Stimulated activated CD8-positive, alpha-beta memory T cell treated with anti-CD3 and anti-CD28 coated beads, Interleukin-4, amount 100 ng/mL, for 48 hours (primary cell): ENCODE measurements at regions not wholly inside any gene's neighbourhood (a gene's known extent, or its start where the extent isn't known, plus 50 kb on each side); places are given as distances from the start of the nearest gene placed in this dataset.
"Not testable (repeated sequence)": the region's sequence is repeated elsewhere in the genome, so short reads cannot be mapped to it uniquely, and the experiment has no call there.

Source experiments
- DNase-seq: peaks from one replicate; pipeline ENCODE4 v3.0.0-alpha.2; 2020

DNA sequence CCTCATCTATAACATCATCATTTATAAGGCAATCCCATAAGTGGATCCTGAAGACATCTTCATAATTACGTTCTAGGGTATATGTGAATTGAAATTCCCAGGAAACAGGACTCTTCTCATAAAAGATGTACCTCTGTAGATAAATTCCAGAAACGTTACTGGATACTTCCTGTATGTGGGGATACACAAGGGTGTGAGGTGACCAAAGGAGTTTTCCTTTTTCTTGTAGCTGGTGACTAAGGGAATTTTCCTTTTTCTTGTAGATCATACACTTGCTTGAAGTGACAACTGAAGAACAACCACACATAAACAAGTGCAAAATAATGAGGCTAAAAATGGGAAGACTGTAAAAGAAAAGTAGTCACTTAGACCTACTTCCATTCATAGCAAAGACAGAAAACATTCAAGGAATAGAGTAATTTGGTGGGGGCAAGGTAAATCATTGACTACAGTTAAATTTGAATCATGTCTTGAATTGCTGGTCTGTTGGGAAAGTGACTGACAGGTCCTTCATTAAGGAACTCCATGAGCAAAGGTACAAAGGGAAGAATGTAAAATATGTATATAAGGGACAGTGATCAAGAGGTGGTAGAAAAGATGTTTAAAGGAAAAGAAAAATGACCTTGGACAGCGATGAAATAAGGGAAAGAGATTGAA, 53.2 kb upstream of the UBE2E3 start:
- no peak for DNase-seq

DNA sequence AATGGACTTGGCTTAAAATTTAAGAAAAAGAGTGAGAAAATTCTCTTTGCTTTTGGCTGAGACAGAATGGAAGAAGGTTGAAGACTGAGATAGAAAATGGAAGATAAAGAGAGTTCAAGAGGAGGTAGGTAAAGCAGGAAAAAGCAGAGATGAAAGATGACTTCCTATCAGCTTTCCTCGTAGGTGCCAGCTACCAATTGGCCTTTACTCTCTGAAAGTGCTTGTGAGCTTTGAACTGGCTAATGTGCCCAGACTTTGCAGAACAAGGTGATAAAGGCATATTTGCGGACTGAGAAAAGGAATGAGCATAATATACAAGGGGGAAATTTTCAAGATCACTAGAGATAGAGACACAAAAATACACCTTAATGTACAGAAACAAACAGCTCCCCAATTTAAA, 54.7 kb upstream of the UBE2E3 start:
- no peak for DNase-seq

DNA sequence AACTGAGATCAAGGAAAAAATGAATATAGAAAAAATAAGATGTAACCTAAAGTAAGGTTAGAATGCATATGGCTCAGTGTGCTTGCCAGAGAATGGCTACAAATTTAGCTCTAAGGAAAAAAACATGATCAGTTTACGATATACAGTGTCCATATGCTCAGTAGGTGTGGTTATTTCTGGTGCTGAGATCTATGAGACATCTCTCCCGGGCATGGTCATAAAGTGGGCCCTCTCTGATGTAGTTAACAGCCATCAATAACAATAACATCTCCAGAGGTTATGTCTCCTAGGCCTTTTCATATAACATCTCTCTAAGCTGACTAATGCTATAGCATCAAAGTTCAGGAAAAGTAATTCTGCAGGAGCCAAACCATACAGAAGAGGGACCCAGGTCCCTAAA, 56.3 kb upstream of the UBE2E3 start:
- no peak for DNase-seq

DNA sequence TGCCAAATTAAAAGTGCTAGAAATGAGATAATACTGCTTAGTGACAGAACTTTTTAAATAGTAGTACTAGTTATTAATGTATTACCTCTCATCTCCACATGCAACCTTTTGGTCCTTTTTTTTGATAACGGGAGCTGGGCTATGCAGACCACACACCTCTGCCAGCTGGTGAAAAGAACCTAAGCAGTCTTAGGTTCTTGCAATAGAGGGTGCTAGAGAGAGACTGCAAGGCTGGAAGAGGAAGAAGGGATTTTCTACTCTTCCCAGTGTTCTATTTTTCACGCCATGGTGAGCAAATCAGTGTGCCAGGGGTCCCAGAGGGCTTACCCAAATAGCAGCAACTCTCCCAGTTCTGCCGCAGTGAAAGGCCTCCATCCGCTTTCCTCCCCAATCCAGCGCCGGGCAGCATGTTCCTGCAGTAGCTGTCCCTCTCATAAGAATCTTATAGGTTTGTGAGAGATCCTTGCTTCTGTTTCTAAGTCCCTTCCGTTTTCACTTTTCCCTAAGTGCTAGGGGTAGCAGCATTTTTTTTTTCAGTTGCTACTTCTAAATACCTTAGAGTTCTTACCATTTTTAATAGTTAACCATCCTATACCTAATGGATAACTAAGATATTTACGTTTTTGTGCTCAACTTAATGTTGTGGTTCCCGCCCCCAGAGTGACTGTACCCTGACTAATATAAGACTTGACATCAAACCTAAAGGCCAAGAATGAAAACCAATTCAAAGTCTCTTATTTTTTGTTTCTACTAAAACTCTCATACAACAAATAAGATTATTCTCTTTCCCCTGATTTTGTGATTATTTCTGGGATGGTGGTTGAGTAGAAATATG, 69.4 kb upstream of the UBE2E3 start:
- no peak for DNase-seq

DNA sequence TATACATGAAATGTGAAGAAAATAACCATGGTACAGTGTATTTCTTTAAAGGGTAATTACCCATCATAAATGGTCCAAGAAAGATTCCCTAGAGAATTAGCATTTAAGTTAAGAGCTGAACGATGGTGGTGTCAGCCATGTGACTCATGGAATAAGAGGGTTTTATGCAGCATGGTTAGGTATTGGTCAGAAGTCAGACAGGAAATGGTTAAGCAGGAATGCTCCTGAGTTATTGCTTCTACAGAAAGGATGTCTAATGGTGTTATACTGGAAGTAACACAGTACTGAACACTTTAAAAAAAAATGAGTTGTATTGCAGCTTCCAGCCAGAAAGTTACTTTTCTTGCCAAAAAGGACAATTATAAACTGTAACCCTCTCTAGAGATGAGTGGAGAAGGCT, 72.7 kb upstream of the UBE2E3 start:
- no peak for DNase-seq

DNA sequence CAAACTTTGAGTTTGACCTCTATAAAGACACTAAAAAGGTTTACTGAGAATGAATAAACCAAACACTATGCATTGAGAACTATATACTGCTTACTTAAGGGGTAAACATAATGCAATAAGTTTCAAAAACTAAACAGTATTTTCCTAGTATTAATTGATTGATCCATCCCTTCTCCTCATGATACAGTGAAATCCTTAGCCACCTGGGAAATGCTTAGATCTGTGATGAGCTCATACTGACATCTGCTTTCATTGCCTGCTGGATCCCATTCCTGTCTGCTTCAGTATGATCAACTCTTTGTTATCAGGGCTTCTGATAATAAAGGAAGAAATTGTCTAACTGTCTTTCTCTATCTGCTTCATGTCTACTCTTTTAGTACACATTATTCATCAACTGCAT, 74.9 kb upstream of the UBE2E3 start:
- DNase-seq, result no peak

DNA sequence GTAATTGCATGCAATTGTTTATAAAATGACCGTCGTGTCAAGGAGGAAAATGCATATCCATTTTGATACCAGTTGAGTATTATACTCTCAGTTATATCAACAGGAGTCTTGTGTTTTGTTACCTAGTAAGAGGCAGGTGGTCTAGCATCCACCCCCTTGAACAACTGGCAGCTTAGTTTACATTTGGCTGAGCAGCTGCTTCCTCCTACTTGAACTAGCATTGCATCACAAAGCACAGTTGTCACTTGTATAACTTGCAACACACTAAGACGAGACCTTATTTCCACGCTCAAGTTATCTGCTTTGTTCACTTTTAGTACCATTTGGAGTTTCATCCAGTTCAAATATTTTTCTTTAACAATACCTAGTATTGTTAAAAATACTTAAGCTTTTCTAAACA, 75.4 kb upstream of the UBE2E3 start:
- no peak for DNase-seq

DNA sequence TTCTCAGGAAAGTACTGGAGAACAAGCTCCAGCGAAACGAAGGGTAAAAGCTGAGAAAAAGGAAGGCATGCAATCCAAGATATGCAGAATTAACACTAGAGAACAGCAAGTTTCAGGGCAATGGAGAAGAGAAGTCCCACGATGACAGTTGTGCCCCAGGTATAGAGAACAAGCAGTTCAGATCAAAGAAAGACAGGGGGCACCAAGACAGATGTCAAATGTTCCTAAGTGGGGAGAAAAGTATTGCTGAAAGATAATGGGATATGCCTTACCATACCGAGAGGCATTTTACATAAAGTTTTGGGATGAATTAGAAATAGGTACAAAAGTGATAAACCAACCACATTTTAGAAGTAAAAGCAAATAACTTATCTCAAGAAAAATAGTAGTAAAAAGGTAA, 79.1 kb upstream of the UBE2E3 start:
- no peak for DNase-seq

DNA sequence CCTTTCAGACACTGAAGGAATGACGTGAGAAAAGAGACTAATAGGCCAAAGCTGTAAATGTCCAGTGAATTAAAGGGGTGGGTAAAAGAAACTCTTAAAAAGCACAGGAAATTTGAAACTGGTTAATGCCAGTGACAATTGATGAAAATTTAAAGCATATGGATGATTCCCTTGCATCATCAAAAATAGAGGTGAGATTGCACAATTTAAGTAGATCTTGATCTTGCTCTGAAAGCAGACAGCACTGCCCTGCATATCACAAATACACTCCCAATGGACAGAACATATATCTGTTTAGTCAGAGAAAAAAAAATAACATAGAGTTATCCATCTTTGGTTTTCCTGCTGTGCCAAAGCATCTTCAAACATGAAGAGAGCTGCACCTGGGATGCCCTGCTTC, 86.7 kb upstream of the UBE2E3 start:
- no peak for DNase-seq

DNA sequence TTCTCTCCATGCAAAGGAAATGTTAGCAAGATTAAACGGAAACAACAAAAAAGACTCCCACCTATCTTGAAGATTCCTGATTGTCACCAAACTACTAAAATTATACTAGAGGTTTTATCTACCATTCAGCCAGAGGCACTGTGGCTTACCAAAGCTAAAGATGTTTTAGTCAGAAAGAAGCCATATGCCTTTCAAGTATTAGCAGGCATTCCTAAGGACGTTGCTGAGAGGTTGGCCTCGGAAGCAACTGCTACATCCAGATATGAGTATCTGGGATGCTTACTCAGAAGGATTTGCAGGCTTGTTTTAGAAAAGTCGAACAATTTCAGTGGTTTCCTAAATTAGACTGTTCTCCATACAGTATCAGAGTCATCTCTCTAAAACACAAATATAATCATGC, 88.3 kb upstream of the UBE2E3 start:
- no peak for DNase-seq

DNA sequence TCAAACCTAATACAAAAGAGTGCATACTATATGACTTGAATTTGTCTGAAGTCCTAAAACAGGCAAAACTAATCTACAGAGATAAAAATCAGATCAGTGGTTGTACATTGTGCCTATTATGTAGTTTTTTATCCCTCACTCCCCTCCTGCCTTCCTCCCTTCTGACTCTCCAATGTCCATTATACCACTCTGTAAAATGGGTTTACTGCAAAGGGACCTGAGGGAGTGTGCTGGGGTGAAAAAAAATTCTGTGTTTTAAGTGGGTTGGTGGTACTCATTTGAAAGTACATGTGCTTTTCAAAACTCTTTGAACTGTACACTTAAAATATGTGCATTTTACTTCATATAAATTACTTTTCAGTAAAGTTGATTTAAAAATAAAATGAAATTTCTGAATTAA, 89.0 kb upstream of the UBE2E3 start:
- DNase-seq, result no peak

DNA sequence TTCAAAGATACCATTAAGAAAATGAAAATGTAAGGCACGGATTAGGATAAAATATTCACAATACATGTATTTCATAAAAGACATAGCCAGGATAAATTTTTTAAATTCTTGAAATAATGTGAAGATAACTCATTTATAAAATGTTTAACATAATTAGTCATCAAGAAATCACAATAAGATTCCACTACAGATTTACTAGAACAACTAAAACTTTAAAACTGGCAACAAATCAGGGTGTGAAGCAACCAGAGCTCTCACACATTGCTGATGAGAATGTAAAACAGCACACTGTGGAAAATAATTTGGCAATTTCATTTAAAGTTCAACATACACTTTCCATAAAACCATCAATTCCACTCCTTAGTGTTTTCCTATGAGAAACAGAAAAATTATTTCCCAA, 89.6 kb upstream of the UBE2E3 start:
- DNase-seq, result no peak

DNA sequence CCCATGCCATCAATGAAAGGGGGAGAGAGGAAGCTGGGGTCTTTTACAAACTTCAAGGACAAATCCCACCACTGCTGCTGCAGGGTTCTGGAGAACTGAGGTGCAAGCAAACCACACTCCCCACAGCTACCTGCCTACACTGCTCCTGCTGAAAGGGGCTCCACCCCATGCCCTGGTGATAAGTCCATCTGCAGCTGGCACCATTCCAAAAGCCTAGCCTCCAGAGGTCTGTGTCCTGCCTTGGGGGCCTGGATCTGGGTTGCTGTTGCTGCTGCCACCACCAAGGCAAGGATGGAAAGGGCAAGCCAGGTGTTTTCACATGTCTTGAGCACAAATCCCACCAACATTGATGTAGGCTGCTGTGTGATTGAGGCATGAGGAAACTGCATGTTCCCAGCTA, 97.4 kb upstream of the UBE2E3 start:
- DNase-seq, result no peak

DNA sequence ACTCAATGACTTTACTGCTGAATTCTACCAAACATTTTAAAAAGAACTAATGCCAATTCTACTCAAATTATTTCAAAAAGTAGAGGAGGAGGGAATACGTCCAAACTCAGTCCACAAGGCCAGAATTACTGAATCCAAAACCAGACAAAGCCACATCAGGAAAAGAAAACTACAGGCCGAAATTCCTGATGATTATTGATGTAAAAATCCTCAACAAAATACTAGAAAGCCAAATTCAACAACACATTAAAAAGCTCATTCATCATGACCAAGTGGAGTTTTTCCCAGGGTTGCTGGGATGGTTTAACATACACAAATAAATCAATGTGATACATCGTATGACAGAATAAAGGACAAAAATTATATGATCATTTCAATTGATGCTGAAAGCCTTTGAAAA, 103.9 kb upstream of the UBE2E3 start:
- DNase-seq, result no peak

DNA sequence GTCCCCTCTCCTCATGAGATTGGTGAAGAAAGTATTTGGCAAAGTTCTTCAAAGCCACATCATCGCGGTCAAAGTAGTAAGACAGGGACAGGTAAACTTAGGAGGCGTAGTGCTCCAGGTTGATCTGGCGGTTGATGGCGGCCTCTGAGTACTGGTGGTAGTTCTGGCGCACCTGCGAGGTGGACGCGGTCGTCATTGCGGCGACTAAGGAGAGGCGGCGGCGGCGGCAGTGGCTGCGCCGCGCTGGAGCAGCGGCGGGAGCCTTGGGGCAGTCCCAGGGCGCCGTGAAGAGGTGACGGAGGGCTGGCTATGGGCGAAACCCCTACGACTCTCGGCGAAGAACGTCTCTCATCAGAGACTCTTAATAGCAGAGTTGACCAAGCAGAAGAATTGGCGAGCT, 107.2 kb upstream of the UBE2E3 start:
- no peak for DNase-seq

DNA sequence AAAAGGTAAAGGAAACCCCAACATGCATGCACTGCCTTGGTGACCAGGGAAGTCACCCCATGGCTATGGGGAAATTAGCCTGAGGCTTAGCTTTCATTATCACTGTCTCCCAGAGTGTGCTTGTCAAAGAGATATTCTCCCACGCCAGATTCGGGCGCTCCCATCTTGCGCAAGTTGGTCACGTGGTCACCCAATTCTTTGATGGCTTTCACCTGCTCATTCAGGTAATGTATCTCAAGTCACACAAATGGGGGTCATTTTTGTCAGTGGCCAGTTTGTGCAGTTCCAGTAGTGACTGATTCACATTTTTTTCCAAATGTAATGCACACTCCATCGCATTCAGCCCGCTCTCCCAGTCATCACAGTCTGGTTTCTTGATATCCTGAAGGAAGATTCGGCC, 107.6 kb upstream of the UBE2E3 start:
- not testable (repeated sequence) for DNase-seq

DNA sequence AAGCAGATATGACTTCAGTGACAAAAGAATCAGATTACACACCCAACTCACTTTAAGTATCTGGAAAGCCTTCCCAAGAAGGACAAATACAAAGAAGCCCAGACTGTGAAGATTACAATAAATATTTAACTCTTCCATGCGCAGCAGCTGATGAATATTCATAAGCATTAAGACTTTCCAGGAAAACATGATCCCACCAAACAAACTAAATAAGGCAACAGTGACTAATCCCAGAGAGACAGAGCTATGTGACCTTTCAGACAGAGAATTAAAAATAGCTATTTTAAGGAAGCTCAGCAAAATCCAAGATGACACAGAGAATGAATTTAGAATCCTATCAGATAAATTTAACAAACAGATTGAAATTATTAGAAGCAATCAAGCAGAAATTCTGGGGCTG, 108.2 kb upstream of the UBE2E3 start:
- no peak for DNase-seq

DNA sequence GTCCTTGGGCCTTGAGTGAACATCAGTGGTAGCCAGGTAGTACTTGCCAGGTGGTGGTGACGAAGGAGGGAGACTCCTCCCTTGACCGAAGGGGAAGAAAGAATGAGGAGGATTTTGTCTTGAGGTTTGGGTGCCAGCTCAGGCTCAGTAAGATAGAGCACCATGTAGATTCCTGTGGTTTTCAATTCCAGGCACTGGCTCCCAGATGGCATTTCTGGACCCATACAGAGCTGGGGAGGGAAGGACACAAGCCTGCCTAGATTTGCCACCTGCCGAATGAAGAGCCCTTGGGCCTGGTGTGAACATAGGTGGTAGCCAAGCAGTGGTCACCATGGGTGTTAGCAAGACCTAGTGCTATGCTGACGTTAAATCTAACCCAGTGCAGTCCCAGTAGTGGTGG, 108.8 kb upstream of the UBE2E3 start:
- DNase-seq, result no peak

DNA sequence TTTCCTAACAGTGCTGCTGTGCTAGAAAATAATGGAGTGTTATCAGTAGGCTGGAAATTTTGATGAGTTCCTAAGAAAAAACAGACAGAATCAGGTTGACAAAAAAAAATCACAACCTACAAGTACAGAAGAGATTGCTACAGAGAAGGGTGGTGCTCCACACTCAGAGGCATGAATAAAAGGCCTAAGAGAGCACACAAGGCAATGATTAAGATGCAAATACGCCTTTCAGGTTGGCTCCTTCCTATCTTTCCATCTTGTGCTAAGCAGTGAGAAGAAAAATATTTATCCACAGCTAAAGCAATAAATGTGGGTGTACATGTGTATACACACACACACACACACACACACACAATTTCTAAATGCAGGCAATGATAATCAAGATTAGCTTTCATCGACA, 130.6 kb upstream of the UBE2E3 start:
- DNase-seq, result no peak

DNA sequence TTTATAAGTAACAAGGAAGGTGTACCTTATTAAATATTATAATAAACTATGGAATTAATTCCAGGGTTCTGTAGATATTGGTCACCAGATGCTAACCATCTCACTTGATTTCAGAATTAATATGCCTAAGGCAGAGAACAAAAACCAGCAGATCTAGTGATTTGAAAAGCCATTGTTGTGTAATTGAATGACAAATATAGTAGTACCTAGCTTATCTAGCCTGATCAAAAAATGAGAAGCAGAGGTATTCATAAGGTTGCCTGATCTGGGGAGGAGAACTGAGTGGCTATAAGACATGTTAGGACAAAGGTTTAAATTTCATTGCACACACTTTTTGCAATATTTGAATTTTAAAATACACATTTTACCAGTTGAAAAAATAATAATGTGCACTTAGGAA, 132.0 kb upstream of the UBE2E3 start:
- DNase-seq, result no peak

DNA sequence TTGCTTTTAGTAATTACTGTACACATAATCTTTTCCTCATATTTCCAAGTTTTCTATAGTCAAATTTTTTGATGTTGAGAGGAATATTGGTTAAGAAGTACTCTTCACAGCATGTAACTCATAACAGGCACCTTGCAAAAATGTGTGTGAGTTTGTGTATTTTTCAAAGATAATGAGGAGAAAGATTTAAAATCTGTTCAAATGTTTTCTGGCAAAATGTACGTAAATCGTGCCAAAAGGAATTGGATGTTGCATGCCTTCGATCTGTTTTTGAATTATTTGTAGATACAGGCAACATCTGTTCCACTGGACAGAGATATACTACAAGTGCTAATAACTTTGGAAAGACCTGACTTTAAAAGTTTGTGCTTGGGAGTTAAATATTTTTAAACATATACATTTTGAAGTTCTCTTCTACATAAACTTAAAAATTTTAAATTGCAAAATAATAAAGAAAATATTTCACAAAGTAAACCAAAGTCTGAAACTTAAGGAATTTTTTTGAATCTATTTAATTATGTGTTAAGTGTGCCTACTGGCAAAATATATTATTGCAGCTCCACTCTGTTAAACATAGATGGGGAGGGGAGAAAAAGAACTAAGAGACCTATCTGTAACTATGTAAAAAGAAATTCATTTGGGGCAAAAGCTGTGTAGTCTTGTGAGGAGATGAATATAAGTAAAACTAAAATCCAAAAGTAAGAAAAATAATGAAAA, 133.5 kb upstream of the UBE2E3 start:
- DNase-seq, result no peak

DNA sequence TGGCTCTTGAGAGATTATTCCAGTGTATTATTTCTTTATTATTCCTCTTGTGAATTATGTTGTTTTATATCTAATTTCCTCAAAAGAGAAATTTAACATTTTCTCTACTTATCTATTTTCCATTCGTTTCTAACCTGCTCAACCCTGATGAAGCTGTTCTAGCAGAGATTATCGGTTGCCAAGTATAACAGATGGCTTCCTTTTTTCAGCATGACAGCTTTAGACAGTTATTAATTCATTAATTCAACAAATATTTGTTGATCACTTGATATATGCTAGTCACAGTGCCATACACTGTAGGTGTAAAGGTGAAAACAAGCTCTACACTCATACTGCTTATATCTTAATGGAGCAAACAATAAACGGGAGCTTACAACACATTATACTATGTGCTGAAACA, 137.9 kb upstream of the UBE2E3 start:
- no peak for DNase-seq

DNA sequence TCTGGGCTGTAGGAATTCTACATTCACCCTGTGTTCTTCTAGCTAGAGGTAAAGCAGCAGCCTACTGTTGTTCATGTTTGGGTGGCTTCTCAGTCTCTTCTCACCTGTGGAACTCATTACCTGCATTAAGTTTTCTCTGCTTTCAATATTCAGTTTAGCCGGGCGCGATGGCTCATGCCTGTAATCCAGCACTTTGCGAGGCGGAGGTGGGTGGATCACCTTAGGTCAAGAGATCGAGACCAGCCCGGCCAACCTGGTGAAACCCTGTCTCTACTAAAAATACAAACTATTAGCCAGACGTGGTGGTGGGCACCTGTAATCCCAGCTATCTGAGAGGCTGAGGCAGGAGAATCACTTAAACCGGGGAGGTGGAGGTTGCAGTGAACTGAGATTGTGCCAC, 139.8 kb upstream of the UBE2E3 start:
- no peak for DNase-seq

DNA sequence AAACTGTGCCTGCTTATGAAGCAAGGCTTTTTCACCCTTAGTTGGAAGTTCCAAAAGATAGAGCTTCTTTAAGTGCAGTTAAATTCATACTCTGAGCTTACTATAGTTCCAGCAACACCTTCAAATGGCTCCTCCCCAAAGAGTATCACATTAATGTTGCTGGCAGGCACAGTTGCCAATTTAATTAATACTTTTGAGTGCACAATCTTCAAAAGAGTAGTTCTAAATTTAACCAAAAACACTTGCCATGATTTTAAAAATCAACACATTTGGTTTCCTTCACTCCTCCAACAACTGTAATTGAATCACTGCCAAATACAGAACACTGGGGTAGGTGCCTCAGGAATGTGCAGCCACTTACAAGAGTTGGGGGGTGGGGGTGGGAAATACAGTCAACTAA, 150.6 kb upstream of the UBE2E3 start:
- DNase-seq, result no peak
